M059J (cell line): ENCODE measurements at regions not wholly inside any gene's neighbourhood (a gene's known extent, or its start where the extent isn't known, plus 50 kb on each side); places are given as distances from the start of the nearest gene placed in this dataset.
"Not testable (repeated sequence)": the region's sequence is repeated elsewhere in the genome, so short reads cannot be mapped to it uniquely, and the experiment has no call there.

ENCODE experiments used
- DNase-seq: peaks from one replicate; pipeline ENCODE4 v3.0.0-alpha.2; 2012; ENCODE audit warnings: low read depth

DNA sequence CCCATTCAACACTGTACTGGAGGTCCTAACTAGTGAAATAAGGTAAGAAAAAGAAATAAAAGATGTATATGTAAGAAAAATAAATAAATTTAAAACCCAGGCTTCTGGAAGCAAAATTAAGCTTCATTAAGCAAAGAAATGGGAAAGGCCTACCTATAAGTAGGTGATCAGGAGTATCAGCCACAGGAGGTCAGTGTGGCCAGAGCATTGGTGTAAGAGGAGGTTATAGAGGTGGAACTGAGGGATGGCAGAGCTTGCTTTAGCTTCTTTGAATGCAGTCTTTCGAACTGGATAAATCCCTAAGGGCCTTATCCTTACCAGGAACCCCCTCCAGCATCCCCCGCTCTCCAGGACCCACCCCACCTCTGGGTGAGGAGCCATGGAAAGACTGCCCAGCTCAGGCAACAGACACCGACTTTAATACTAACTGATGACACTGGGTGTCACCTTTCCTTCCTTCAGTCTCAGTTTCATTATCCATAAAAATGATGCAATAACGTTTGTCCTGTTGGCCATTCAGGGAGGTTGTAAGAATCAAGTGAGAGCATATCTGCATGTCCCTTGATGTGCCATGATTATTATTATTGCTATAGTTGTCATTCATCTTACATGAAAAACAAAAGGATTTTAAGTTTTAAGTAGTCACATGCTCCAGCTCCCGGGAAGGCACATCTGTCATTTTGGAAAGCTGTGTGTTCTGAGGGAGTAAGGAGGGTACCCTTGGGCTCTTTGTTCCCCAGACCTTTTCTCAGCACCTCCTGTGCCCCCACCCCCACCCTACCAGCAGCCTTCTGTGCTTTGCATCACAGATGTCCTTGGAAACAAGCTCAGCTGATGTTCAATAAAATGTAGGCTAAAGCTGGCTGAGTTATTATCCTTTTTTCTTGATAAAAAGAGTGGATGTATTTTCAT lies 50.8 kb upstream of the CTNNA1 start:
- DNase-seq: no peak

- no peak for DNase-seq
These were observed 51.5 kb upstream of the CTNNA1 start for GRCh38 chr5:138701678-138702077.

GRCh38 chr5:138700581-138701362 lies 52.5 kb upstream of the CTNNA1 start:
- DNase-seq: no peak

DNA sequence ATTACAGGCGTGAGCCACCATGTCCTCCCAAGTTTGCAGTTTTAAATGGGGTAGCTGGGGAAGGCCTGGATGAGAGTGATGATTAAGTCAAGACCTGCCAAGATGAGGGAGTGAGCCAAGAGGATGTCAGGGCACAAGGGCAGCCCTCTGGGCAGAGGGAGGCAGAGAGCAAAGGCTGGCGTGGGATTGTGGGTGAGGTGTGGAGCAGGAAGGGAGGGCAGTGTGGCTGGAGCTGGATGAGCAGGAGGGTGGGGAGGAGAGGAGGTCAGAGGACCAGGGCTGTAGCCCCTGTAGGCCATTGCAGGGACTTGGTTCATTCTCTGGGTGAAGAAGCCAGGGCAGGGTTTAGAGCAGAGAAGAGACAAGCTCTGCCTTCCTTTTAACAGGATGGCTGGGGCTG lies 53.7 kb upstream of the CTNNA1 start:
- DNase-seq: peak; percentile 36

DNA sequence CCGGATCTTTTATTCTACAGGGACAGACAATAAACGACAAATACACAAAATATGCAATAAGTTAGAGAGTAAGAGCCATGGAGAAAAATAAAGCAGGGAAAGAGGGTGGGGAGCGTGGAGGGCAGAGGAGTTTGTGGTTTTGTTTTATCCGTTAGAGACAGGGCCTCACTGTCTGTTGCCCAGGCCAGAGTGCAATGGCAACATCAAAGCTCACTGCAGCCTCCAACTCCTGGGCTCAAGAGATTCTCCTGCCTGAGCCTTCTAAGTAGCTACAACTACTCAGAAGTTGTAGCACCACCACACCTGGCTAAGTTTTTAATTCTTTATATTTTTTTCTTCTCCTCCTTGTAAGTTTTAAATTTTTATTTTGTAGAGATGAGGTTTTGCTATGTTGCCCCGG lies 54.5 kb upstream of the CTNNA1 start:
- DNase-seq: no peak

GRCh38 chr5:138697720-138698360 lies 55.4 kb upstream of the CTNNA1 start:
- DNase-seq: no peak

- DNase-seq: peak; percentile 88
These were observed 56.7 kb upstream of the CTNNA1 start for GRCh38 chr5:138696501-138696900.

- DNase-seq: no peak
These were observed 57.4 kb upstream of the CTNNA1 start for GRCh38 chr5:138695781-138696180.

- DNase-seq: no peak
These were observed 59.1 kb upstream of the CTNNA1 start for GRCh38 chr5:138694146-138694545.

DNA sequence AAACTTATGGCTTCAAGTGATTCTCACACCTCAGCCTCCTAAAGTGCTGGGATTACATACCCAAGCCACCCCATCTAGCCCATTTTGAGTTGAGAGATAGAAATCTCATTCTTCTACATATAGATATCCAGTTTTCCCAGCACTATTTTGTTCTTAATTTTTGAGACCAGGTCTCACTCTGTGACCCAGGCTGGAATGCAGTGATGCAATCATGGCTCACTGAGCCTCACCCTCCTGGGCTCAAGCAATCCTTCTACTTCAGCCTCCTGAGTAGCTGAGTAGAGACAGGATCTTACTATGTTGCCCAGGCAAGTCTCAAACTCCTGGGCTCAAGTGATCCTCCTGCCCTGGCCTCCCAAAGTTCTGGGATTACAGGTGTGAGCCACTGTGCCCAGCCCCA lies 60.9 kb upstream of the CTNNA1 start:
- DNase-seq: no peak

- peak; percentile 75 for DNase-seq
These were observed 66.6 kb upstream of the CTNNA1 start for GRCh38 chr5:138686668-138687067.

GRCh38 chr5:138685193-138685745 lies 68.0 kb upstream of the CTNNA1 start:
- peak; percentile 32 for DNase-seq

DNA sequence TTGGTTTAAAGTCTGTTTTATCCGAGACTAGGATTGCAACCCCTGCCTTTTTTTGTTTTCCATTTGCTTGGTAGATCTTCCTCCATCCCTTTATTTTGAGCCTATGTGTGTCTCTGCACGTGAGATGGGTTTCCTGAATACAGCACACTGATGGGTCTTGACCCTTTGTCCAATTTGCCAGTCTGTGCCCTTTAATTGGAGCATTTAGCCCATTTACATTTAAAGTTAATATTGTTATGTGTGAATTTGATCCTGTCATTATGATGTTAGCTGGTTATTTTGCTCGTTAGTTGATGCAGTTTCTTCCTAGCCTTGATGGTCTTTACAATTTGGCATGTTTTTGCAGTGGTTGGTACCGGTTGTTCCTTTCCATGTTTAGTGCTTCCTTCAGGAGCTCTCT lies 70.8 kb upstream of the CTNNA1 start:
- not testable (repeated sequence) for DNase-seq

DNA sequence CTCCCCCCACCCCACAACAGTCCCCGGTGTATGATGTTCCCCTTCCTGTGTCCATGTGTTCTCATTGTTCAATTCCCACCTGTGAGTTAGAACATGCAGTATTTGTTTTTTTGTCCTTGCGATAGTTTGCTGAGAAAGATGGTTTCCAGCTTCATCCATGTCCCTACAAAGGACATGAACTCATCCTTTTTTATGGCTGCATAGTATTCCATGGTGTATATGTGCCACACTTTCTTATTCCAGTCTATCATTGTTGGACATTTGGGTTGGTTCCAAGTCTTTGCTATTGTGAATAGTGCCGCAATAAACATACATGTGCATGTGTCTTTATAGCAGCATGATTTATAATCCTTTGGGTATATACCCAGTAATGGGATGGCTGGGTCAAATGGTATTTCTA lies 74.4 kb upstream of the CTNNA1 start:
- not testable (repeated sequence) for DNase-seq

- DNase-seq: no peak
These were observed 75.4 kb upstream of the CTNNA1 start for GRCh38 chr5:138677782-138678181.

GRCh38 chr5:138676556-138677193 lies 76.5 kb upstream of the CTNNA1 start:
- no peak for DNase-seq

- DNase-seq: no peak
These were observed 77.2 kb upstream of the CTNNA1 start for GRCh38 chr5:138676002-138676401.

DNA sequence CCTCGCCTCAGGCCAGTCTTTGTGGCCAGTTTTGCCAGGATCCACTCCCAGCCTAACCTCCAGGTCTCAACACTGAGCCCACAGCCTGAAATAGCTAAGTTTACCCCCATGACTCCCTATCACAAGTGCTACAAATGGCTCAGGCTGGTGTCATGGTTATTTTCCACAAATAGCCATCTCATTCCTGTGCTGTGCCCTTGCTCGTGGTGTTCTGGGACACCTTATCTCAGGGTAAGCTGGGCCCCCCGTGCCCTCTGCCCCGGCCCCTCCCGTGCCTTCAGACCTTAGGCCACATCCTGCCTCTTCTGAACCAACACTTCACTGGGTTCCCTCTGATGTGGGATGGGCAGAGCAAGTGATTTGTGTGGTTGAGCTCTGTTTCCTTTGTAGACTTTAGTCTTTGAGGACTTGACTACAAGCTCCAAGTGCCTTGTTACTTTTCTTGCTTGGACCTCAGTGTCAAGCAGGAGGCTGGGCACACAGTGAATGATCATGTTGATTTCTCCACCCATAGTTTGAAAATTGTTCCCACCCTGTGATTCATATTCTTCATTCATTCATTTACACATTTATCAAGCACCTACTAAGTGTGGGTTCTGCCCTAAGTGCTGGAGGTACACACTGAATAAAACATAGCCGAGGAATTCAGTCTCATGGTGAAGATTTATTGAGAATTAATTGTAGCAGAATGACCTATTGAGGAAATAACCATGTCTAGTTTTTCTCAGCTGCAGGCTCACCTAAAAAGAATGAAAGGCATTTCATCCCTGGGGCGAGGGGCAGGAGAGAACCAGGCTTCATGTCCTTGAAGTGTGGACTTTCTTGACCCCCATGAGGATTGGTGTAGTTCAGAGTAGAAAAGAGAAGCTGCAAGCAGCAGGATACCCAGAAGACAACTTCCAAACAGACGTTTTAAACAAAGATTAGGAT lies 84.5 kb upstream of the CTNNA1 start:
- DNase-seq: peak; percentile 82

GRCh38 chr5:138667782-138668331 lies 85.4 kb upstream of the CTNNA1 start:
- not testable (repeated sequence) for DNase-seq

GRCh38 chr5:138666226-138666742 lies 86.9 kb upstream of the CTNNA1 start:
- no peak for DNase-seq
